ENCODE measurements at regions not wholly inside any gene's neighbourhood (a gene's known extent, or its start where the extent isn't known, plus 50 kb on each side); places are given as distances from the start of the nearest gene placed in this dataset.
"Not testable (repeated sequence)": the region's sequence is repeated elsewhere in the genome, so short reads cannot be mapped to it uniquely, and the experiment has no call there.

DNA sequence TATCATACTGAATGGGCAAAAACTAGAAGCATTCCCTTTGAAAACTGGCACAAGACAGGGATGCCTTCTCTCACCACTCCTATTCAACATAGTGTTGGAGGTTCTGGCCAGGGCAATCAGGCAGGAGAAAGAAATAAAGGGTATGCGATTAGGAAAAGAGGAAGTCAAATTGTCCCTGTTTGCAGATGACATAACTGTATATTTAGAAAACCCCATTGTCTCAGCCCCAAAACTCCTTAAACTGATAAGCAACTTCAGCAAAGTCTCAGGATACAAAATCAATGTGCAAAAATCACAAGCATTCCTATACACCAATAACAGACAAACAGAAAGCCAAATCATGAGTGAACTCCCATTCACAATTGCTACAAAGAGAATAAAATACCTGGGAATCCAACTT, 52.5 kb upstream of the CCDC71L start:
- H3K9me3 ChIP-seq (ENCODE audit: control insufficient read depth, insufficient read depth, low read length); H3K4me1 ChIP-seq (ENCODE audit: insufficient read depth, low read length); H3K9ac ChIP-seq (ENCODE audit: low read depth, low read length); H3K36me3 ChIP-seq (ENCODE audit: insufficient read depth, low read length): not testable (repeated sequence)

DNA sequence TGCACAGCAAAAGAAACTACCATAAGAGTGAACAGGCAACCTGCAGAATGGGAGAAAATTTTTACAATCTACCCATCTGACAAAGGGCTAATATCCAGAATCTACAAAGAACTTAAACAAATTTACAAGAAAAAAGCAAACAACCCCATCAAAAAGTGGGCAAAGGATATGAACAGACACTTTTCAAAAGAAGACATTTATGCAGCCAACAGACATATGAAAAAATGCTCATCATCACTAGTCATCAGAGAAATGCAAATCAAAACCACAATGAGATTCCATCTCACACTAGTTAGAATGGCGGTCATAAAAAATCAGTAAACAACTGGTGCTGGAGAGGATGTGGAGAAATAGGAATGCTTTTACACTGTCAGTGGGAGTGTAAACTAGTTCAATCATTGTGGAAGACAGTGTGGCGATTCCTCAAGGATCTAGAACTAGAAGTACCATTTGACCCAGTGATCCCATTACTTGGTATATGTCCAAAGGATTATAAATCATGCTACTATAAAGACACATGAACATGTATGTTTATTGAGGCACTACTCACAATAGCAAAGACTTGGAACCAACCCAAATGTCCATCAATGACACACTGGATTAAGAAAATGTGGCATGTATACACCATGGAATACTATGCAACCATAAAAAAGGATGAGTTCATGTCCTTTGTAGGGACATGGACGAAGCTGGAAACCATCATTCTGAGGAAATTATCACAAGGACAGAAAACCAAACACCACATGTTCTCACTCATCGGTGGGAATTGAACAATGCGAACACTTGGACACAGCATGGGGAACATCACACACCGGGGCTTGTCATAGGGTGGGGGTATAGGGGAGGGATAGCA, 53.9 kb upstream of the CCDC71L start:
- not testable (repeated sequence) for H3K9me3 ChIP-seq (ENCODE audit: control insufficient read depth, insufficient read depth, low read length); H3K36me3 ChIP-seq (ENCODE audit: insufficient read depth, low read length); H3K4me1 ChIP-seq (ENCODE audit: insufficient read depth, low read length); H3K9ac ChIP-seq (ENCODE audit: low read depth, low read length)

DNA sequence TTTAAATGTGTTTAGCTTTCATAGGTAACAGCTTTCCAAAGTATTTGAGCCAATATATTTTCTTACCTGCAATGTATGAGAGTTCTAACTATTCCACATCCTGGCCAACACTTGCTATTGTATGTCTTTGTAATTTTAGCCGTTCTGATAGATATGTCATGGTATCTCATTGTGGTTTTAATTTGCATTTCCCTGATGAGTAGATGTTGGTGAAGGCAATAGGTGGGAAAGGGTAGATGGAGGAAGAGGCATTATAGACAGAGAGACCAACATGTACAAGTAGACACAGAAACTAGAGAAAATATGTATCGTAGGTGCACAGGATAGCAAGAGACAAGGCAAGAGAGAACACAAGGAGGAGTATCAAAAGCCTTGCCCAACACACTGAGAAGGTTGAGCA, 54.8 kb upstream of the CCDC71L start:
- no peaks in the 10 kb centered on the region for H3K36me3 ChIP-seq (ENCODE audit: insufficient read depth, low read length)
- peaks cover 9% of the 10 kb centered on the region for H3K4me1 ChIP-seq (ENCODE audit: insufficient read depth, low read length)
- 0 out of 2 replicates have a peak, but pooled peaks cover 3% of the 10 kb centered on the region for H3K9me3 ChIP-seq (ENCODE audit: control insufficient read depth, insufficient read depth, low read length)
- H3K9ac ChIP-seq (ENCODE audit: low read depth, low read length), result no peak overlapping the region

DNA sequence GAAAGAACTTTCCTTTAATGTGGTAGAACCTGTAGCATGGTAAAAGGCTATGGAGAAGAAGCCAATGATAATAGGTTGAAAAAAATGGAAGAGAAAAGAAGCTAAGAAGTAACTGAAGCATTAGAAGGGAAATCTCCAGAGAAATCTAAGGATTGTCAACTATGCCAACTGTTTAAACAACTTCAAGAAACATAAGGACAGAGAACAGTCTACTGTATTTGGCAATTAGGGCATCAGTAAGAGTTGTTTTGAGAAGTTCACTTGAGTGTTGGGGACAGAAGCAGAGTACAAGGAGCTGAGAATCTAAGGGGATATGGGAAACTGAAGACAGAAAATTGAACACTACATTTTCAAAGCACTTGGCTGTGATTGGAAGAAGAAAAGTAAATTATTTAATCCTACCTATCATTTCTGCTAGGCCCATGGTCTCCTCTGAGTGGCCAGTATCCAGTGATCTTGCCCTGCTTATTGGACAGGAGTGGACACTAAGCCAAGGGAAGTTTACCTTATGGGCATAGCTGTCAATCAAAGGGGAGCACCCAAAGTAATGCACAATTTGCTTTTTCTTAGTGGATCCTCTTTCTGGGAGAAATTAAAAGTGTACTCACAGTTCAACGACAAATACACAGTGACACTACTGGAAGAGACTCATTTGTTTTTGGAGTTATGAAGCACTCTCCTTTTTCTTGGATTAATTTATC, 56.4 kb upstream of the CCDC71L start:
- Histone ChIP-seq H3K36me3 (ENCODE audit: insufficient read depth, low read length) (no peaks in the 10 kb centered on the region), H3K9me3 (ENCODE audit: control insufficient read depth, insufficient read depth, low read length) (0 out of 2 replicates have a peak, but pooled peaks cover 3% of the 10 kb centered on the region), H3K9ac (ENCODE audit: low read depth, low read length) (no peak overlapping the region), H3K4me1 (ENCODE audit: insufficient read depth, low read length) (peaks cover 9% of the 10 kb centered on the region)

DNA sequence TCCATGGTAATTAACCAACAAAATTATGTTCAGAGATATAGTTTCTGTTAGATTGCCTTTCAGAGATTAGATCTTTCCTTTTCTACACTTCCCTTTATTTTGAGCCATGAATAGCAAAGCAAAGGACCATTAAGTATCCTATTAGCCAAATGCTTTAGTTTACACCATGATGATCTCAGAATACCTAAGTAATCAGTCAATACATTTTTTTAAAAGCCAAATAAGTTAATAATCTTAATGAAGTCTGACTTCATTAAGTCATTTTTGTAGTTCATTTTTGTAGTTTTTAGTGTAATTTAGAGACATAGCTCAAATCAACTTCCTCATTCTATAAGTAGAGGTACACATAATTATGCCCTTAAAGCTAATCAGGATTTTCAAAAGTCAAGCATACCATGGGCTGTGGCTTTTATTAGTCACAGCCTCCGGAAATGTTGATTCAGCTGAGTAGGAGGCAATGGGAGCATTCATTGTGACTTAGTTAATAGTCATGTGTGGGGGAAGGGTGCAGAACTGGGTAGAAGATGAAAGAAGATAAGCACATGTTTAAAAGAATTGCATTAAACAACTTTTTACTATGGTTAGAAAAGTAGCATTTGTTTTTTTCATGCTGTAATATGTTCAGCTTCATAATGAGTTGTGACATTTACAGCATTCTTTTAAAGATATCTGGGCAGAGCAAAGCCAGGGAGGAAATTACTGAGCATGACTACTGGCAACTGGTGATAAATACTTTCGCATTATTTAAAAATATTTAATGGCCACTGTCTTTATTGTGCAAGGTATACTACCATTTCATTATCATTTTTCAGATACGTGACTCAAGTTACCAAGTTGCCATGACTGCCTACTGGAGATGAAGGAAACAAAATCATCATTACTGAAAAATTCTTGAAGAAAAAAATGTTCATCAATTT, 57.3 kb upstream of the CCDC71L start:
- no peaks in the 10 kb centered on the region for H3K36me3 ChIP-seq (ENCODE audit: insufficient read depth, low read length)
- peaks cover 10% of the 10 kb centered on the region for H3K4me1 ChIP-seq (ENCODE audit: insufficient read depth, low read length)
- H3K9me3 ChIP-seq (ENCODE audit: control insufficient read depth, insufficient read depth, low read length), result 0 out of 2 replicates have a peak, but pooled peaks cover 3% of the 10 kb centered on the region
- no peak overlapping the region for H3K9ac ChIP-seq (ENCODE audit: low read depth, low read length)

GRCh38 chr7:106720641-106721040, 59.7 kb upstream of the CCDC71L start:
- Histone ChIP-seq H3K9me3 (ENCODE audit: control insufficient read depth, insufficient read depth, low read length) (0 out of 2 replicates have a peak, but pooled peaks cover 3% of the 10 kb centered on the region), H3K4me1 (ENCODE audit: insufficient read depth, low read length) (peaks cover 14% of the 10 kb centered on the region), H3K36me3 (ENCODE audit: insufficient read depth, low read length) (no peaks in the 10 kb centered on the region), H3K9ac (ENCODE audit: low read depth, low read length) (no peak overlapping the region)

DNA sequence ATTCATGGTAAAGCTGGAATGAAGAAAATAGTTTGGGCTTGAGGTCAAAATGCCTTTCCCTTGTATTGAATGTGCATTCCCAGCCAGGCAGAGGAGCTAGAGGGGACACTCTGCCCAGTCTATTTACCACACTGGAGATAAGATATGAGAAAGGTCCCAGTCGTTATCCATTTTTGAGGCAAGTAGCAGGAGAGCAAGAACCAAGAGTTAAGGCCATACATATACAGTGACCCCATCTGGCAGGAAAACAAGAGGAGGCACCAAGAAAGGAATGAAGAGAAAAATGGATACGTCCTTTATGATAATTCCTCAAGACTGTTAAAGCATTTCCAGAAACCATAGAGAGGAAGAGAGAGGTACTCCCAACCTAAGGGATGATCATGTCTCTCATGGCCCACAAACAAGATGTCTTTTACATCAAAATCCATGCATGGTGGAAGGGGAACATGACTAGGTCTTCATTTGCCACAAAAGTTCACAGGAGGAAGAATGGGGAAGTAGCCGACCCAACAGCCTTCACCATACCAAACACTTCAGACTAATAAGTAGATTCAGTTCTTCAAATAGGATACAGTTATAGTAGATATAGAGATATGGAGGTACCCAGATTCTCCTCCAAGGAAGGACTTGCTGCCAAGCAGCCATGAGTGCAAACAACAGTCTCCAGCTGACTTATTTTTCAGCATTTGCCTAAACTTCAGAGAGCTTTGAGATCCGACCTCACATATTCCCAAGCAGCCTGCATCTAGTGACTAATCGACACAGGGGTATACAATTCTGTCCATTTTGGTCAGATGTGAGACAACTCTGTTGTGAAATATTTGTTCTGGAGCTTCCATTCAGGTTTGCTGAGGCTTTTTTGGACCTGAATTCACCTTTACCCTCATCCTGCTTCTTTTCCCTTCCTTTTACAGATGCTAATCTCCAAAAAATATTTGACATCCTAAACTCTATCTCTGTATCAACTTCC, 61.1 kb upstream of the CCDC71L start:
- Histone ChIP-seq H3K4me1 (ENCODE audit: insufficient read depth, low read length) (peaks cover 14% of the 10 kb centered on the region), H3K36me3 (ENCODE audit: insufficient read depth, low read length) (no peaks in the 10 kb centered on the region), H3K9ac (ENCODE audit: low read depth, low read length) (no peak overlapping the region), H3K9me3 (ENCODE audit: control insufficient read depth, insufficient read depth, low read length) (0 out of 2 replicates have a peak, but pooled peaks cover 3% of the 10 kb centered on the region)

DNA sequence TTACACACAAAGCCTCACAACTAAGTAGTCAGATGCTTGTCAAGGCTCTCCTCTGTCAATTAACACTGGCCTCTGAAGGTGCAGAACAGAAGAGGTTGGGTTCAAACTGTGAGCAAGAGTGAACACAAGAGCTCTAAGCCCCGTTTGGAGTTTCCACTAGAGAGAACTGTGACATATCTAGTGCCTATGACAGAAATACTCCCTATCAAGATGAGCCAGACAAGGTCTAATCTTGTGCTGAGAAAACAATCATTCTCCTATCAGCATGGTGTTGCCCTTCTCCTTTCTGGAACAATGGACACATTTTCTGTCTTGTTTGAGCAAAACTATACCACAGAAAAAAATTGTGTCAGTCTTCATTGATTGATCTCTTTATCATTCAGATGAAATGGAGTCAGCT, 62.4 kb upstream of the CCDC71L start:
- Histone ChIP-seq H3K36me3 (ENCODE audit: insufficient read depth, low read length) (no peaks in the 10 kb centered on the region), H3K9ac (ENCODE audit: low read depth, low read length) (no peak overlapping the region), H3K4me1 (ENCODE audit: insufficient read depth, low read length) (0 out of 2 replicates have a peak, but pooled peaks cover 6% of the 10 kb centered on the region), H3K9me3 (ENCODE audit: control insufficient read depth, insufficient read depth, low read length) (no peaks in the 10 kb centered on the region)

- Histone ChIP-seq H3K9me3 (ENCODE audit: control insufficient read depth, insufficient read depth, low read length) (no peaks in the 10 kb centered on the region), H3K36me3 (ENCODE audit: insufficient read depth, low read length) (no peaks in the 10 kb centered on the region), H3K9ac (ENCODE audit: low read depth, low read length) (no peak overlapping the region), H3K4me1 (ENCODE audit: insufficient read depth, low read length) (no peaks in the 10 kb centered on the region)
Measured at GRCh38 chr7:106729720-106730385, 68.9 kb upstream of the CCDC71L start.

DNA sequence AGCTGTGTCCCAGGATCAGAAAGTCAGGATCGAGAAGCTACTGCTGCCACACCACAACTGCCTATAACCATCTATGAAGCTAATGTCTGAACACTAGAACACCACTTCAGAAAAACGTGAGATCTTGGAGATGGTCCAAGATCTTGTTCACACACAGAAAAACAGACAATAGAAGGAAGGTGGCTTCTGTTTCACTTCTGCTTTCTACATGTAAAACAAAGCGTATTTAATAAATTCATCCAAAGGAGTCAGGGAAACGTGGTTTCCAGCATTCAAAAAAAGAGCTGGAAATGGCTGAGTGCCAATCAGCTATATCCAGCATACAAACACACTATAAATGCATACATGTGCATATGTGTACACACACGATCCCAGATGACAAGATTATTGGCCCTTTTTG, 70.2 kb upstream of the CCDC71L start:
- H3K9ac ChIP-seq (ENCODE audit: low read depth, low read length), result no peak overlapping the region
- no peaks in the 10 kb centered on the region for H3K4me1 ChIP-seq (ENCODE audit: insufficient read depth, low read length)
- no peaks in the 10 kb centered on the region for H3K9me3 ChIP-seq (ENCODE audit: control insufficient read depth, insufficient read depth, low read length)
- no peaks in the 10 kb centered on the region for H3K36me3 ChIP-seq (ENCODE audit: insufficient read depth, low read length)

DNA sequence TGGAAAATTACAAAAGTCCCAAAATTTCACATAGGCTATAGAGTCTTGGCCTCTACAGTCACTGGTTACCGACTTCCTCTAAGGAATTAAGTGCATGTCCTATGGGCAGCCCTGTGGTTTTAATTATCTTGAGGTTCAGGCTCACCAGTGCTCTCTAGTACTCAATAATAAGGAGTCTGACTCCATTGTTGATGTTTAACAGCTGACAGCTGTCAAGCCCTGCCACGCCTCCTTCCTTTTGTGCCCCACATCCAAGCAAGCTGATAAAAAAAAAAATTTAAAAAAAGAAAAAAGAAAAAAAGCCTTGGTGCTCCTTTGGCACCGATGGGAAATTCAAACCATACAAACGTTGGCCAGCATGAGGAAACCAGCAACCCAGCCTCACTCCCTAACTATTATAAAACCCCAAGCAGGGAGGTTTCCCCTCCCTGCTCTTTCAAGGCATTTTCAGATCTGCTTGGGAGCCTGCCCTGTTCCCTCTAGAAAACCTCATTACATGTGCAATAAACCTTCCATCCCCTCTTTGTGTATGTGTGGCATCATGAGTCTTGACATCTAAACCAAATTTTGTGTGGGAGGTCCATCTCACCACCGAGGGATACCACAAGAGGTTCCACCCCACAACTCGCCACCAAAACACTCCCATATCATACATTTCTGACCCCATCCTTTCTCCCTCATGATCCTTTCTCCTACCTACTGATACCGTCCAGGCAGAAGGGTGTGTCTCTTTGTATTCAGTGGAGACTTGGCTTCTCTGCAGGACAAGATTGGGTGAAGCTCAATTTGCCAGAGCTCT, 70.9 kb upstream of the CCDC71L start:
- H3K9me3 ChIP-seq (ENCODE audit: control insufficient read depth, insufficient read depth, low read length), result no peaks in the 10 kb centered on the region
- peaks cover 1% of the 10 kb centered on the region for H3K4me1 ChIP-seq (ENCODE audit: insufficient read depth, low read length)
- H3K36me3 ChIP-seq (ENCODE audit: insufficient read depth, low read length), result no peaks in the 10 kb centered on the region
- no peak overlapping the region for H3K9ac ChIP-seq (ENCODE audit: low read depth, low read length)

DNA sequence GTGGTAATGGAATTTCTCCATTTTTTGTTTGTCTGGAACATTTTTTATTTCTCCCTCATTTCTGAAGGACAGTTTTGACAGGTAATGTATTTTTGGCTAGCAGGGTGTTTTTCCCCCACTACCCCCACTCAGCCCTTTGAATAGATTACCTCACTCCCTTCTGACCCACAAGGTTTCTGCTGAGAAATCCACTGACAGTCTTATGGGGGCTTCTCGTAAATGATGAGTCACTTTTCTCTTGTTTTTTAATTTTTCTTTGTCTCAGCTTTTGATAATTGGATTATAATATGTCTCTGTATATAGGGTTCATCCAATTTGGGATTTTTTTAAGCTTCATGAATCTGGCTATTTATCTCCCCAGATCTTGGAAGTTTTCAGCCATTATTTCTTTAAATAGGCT, 74.7 kb upstream of the CCDC71L start:
- H3K4me1 ChIP-seq (ENCODE audit: insufficient read depth, low read length), result peaks cover 6% of the 10 kb centered on the region
- H3K9ac ChIP-seq (ENCODE audit: low read depth, low read length), result no peak overlapping the region
- no peaks in the 10 kb centered on the region for H3K9me3 ChIP-seq (ENCODE audit: control insufficient read depth, insufficient read depth, low read length)
- no peaks in the 10 kb centered on the region for H3K36me3 ChIP-seq (ENCODE audit: insufficient read depth, low read length)
